ENCODE measurements at regions not wholly inside any gene's neighbourhood (a gene's known extent, or its start where the extent isn't known, plus 50 kb on each side); places are given as distances from the start of the nearest gene placed in this dataset.

- no peak for TF ChIP-seq CTCF (IDR thresholded peaks at IDR 0.05)
- no peak for DNase-seq (ENCODE audit: low spot score in 2 of 2)
- no peak overlapping the region for H3K4me3 ChIP-seq (ENCODE audit: low read depth, poor library complexity, severe bottlenecking)
- intact Hi-C loops (cut with DNase I; ENCODE audit: low total_unique reads) = no loop called here
- WGBS, 2 donors = 61% methylated on average over 4 of the region's 4 CpGs
These were observed 231.7 kb upstream of the CARD18 start for GRCh38 chr11:105371311-105371710.

- intact Hi-C loops (cut with DNase I; ENCODE audit: low total_unique reads) = no loop called here
- no peak for DNase-seq (ENCODE audit: low spot score in 2 of 2)
- WGBS, 2 donors = 33 to 39% methylated on average over 6 of the region's 6 CpGs
- no peak overlapping the region for H3K4me3 ChIP-seq (ENCODE audit: low read depth, poor library complexity, severe bottlenecking)
- no peak for TF ChIP-seq POLR2A (IDR thresholded peaks at IDR 0.05)
- no peak for TF ChIP-seq CTCF (IDR thresholded peaks at IDR 0.05)
These were observed 229.1 kb upstream of the CARD18 start for GRCh38 chr11:105368711-105369110.

DNA sequence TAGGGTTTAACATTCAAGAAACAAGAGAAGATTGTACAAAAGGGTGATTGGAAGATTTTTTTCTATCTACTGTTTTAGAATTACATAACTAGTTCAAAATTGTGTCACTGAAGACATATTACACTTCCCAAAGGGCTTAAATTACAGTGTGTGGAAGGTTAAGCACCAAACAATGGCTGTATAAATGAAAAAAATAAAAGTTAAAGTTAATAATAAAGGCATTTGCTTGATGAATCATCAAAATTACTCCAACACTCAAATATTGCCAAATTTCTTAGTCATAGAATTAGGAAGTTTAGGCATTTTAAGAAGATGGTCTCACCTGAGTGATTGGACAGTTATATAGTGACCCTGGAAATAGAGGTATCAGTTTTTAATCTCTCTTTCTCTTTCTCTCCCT, 227.6 kb upstream of the CARD18 start:
- intact Hi-C loops (cut with DNase I; ENCODE audit: low total_unique reads) = no loop called here
- no peak overlapping the region for H3K4me3 ChIP-seq (ENCODE audit: low read depth, poor library complexity, severe bottlenecking)
- TF ChIP-seq POLR2A (IDR thresholded peaks at IDR 0.05) (no peak), CTCF (IDR thresholded peaks at IDR 0.05) (no peak)
- no peak for DNase-seq (ENCODE audit: low spot score in 2 of 2)

- H3K4me3 ChIP-seq (ENCODE audit: low read depth, poor library complexity, severe bottlenecking) = no peak overlapping the region
- WGBS, 2 donors = 90 to 93% methylated on average over 1 of the region's 1 CpG
- no peak for DNase-seq (ENCODE audit: low spot score in 2 of 2)
- intact Hi-C loops (cut with DNase I; ENCODE audit: low total_unique reads) = no loop called here
- TF ChIP-seq CTCF (IDR thresholded peaks at IDR 0.05) (no peak), POLR2A (IDR thresholded peaks at IDR 0.05) (no peak)
These were observed 222.1 kb upstream of the CARD18 start for GRCh38 chr11:105361651-105362050.

DNA sequence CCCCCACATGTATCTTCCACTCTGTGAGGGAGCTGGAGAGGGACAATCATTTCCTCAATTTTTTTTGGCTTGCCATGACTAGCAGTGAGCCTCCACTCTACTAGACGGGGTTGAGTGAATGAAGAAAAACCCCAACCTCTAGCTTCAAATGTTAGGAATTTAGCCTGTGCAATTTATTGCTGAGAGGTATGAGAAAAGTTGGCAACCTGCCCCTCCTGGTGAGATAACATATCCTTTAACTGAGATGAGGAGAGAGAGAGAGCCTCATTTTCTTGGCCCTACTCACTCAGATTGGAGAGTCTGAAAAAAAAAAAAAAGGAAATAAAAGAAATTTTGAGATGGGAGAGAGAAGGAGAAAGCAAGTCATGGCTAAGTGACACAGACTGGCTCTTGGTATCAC, 218.2 kb upstream of the CARD18 start:
- WGBS, 2 donors = 43 to 57% methylated on average over 1 of the region's 1 CpG

More for the DNA sequence above, 218.2 kb upstream of the CARD18 start:
- TF ChIP-seq POLR2A (IDR thresholded peaks at IDR 0.05) = no peak
- no peak for TF ChIP-seq CTCF (IDR thresholded peaks at IDR 0.05)
- H3K4me3 ChIP-seq (ENCODE audit: low read depth, poor library complexity, severe bottlenecking) = no peak overlapping the region
- DNase-seq (ENCODE audit: low spot score in 2 of 2) = no peak
- intact Hi-C loops (cut with DNase I; ENCODE audit: low total_unique reads) = no loop called here

All from lower leg skin (tissue), 4 donors.